IMR-90 (cell line): ENCODE measurements at regions not wholly inside any gene's neighbourhood (a gene's known extent, or its start where the extent isn't known, plus 50 kb on each side); places are given as distances from the start of the nearest gene placed in this dataset.

Experiments
- ATAC-seq: fragments of 200-7000 bp; cut with Tn5 transposase; 2 replicates; pipeline ENCODE4 v1.9.1; 2020; ENCODE audit warnings: low read depth, mild to moderate bottlenecking, moderate library complexity
- BruUV-seq: library from RNA; stranded (reverse); fragments of 400-500 nt; replicated peaks from 2 replicates; lab custom pipeline; 2021; lab: Mats Ljungman, UMichigan
- CTCF ChIA-PET: fragments of 300-600 bp; formaldehyde crosslinking; extraction: SDS; loops from one replicate; lab custom pipeline; 2021; ENCODE audit warnings: antibody characterized with exemption; lab: Yijun Ruan, JAX
- POLR2A ChIA-PET: fragments of 300-600 bp; sonication (Branson Sonifier 250); formaldehyde crosslinking; loops from one replicate; lab custom pipeline; 2022; ENCODE audit warnings: antibody characterized with exemption; ENCODE audit not compliant: unreplicated experiment; lab: Charles Lee
- DNase-seq: peaks from one replicate; pipeline ENCODE4 v3.0.0; 2013
- H2AFZ ChIP-seq: replicated peaks from 2 replicates; pipeline ENCODE3; 2013; ENCODE audit warnings: low read length, mild to moderate bottlenecking; ENCODE audit not compliant: poor library complexity
- H2AK5ac ChIP-seq: 2 replicates; pipeline ENCODE4 v1.6.1; 2013; ENCODE audit warnings: low read depth, low read length, inconsistent platforms
- H2AK9ac ChIP-seq: replicated peaks from 2 replicates; pipeline ENCODE3; 2013; ENCODE audit warnings: mild to moderate bottlenecking, low read depth, low read length, moderate library complexity; ENCODE audit not compliant: poor library complexity
- H2BK120ac ChIP-seq: 2 replicates; pipeline ENCODE4 v1.6.1; 2013; ENCODE audit warnings: low read depth, low read length, inconsistent platforms
- H2BK15ac ChIP-seq: 3 replicates; pipeline ENCODE4 v1.6.1; 2013; ENCODE audit warnings: low read depth, low read length, inconsistent platforms
- H2BK20ac ChIP-seq: 2 replicates; pipeline ENCODE4 v1.6.1; 2013; ENCODE audit warnings: low read depth, mild to moderate bottlenecking, inconsistent platforms, low read length, moderate library complexity
- H2BK5ac ChIP-seq: 2 replicates; pipeline ENCODE4 v1.6.1; 2013; ENCODE audit warnings: mild to moderate bottlenecking, low read depth, low read length, inconsistent platforms; ENCODE audit not compliant: poor library complexity, severe bottlenecking
- H3K14ac ChIP-seq: replicated peaks from 2 replicates; pipeline ENCODE4 v1.6.1; 2013; ENCODE audit warnings: low read depth, low read length, inconsistent platforms
- H3K18ac ChIP-seq: 2 replicates; pipeline ENCODE4 v1.6.1; 2013; ENCODE audit warnings: low read depth, low read length, control low read depth
- H3K23ac ChIP-seq: 2 replicates; pipeline ENCODE4 v1.6.1; 2013; ENCODE audit warnings: low read depth, low read length, inconsistent platforms
- H3K27ac ChIP-seq: 2 replicates; pipeline ENCODE4 v1.5.1; 2013; ENCODE audit warnings: mild to moderate bottlenecking, control low read depth, low read length; ENCODE audit not compliant: insufficient read depth
- H3K27me3 ChIP-seq: 2 replicates; pipeline ENCODE4 v1.6.1; 2013; ENCODE audit warnings: low read length; ENCODE audit not compliant: control insufficient read depth, insufficient read depth
- H3K36me3 ChIP-seq: 2 replicates; pipeline ENCODE4 v1.6.1; 2013; ENCODE audit warnings: low read length, mixed read lengths; ENCODE audit not compliant: control insufficient read depth, insufficient read depth
- H3K4ac ChIP-seq: 2 replicates; pipeline ENCODE4 v1.6.1; 2013; ENCODE audit warnings: low read depth, low read length, inconsistent platforms
- H3K4me1 ChIP-seq: 2 replicates; pipeline ENCODE4 v1.6.1; 2013; ENCODE audit warnings: low read length, mixed read lengths; ENCODE audit not compliant: control insufficient read depth, insufficient read depth
- H3K4me2 ChIP-seq: 2 replicates; pipeline ENCODE4 v1.6.1; 2013; ENCODE audit warnings: low read depth, mild to moderate bottlenecking, control low read depth, low read length, moderate library complexity
- H3K4me3 ChIP-seq: 2 replicates; pipeline ENCODE4 v1.5.1; 2013; ENCODE audit warnings: low read depth, mild to moderate bottlenecking, control low read depth, low read length, moderate library complexity; ENCODE audit not compliant: insufficient read depth
- H3K56ac ChIP-seq: 2 replicates; pipeline ENCODE4 v1.6.1; 2013; ENCODE audit warnings: low read length, inconsistent platforms; ENCODE audit not compliant: insufficient read depth; ENCODE audit errors: extremely low read depth
- H3K79me1 ChIP-seq, 2 experiments: 2 replicates each; pipeline ENCODE4 v1.6.1; 2013; ENCODE audit warnings: low read length in 2 of 2, inconsistent platforms in 1 of 2, low read depth in 1 of 2
- H3K9ac ChIP-seq: 2 replicates; pipeline ENCODE4 v1.6.1; 2013; ENCODE audit warnings: low read depth, low read length, control low read depth
- H3K9me1 ChIP-seq: 2 replicates; pipeline ENCODE4 v1.6.1; 2013; ENCODE audit warnings: low read length, inconsistent platforms; ENCODE audit not compliant: insufficient read depth
- H3K9me3 ChIP-seq: 2 replicates; pipeline ENCODE4 v1.6.1; 2013; ENCODE audit warnings: low read length; ENCODE audit not compliant: control insufficient read depth, insufficient read depth
- H4K20me1 ChIP-seq: 2 replicates; pipeline ENCODE4 v1.6.1; 2013; ENCODE audit warnings: low read length, inconsistent platforms; ENCODE audit not compliant: insufficient read depth
- H4K5ac ChIP-seq: 2 replicates; pipeline ENCODE4 v1.6.1; 2013; ENCODE audit warnings: mild to moderate bottlenecking, low read depth, low read length, control low read depth
- H4K8ac ChIP-seq, 2 experiments: 2 replicates each; pipeline ENCODE4 v1.6.1; 2013; ENCODE audit warnings: low read depth in 2 of 2, low read length in 2 of 2, control low read depth in 1 of 2, inconsistent platforms in 1 of 2
- H4K91ac ChIP-seq: 2 replicates; pipeline ENCODE4 v1.6.1; 2013; ENCODE audit warnings: low read depth, low read length, inconsistent platforms; ENCODE audit not compliant: insufficient read depth
- BHLHE40 ChIP-seq: fragments of 150-350 bp; IDR thresholded peaks from 2 replicates; pipeline ENCODE4 v1.6.1; 2016; ENCODE audit warnings: mild to moderate bottlenecking, low read depth, low read length
- CEBPB ChIP-seq: IDR thresholded peaks from 2 replicates; pipeline ENCODE4 v1.6.1; 2012; ENCODE audit warnings: low read depth, low read length, improper control_type of control experiment
- CHD1 ChIP-seq: IDR thresholded peaks from 2 replicates; pipeline ENCODE4 v1.6.1; 2012; ENCODE audit warnings: low read depth, low read length, improper control_type of control experiment
- FOS ChIP-seq: fragments of 150-350 bp; IDR thresholded peaks from 2 replicates; pipeline ENCODE4 v1.6.1; 2016; ENCODE audit warnings: low read depth, low read length
- MAFK ChIP-seq: IDR thresholded peaks from 2 replicates; pipeline ENCODE4 v1.6.1; 2012; ENCODE audit warnings: low read depth, low read length, improper control_type of control experiment
- MAZ ChIP-seq: IDR thresholded peaks from 2 replicates; pipeline ENCODE4 v1.6.1; 2012; ENCODE audit warnings: low read depth, mild to moderate bottlenecking, low read length, improper control_type of control experiment, moderate library complexity, borderline replicate concordance
- MXI1 ChIP-seq: IDR thresholded peaks from 2 replicates; pipeline ENCODE4 v1.6.1; 2012; ENCODE audit warnings: low read depth, mild to moderate bottlenecking, low read length, moderate library complexity, borderline replicate concordance
- NFE2L2 ChIP-seq: fragments of 150-350 bp; IDR thresholded peaks from 2 replicates; pipeline ENCODE4 v1.6.1; 2016; ENCODE audit warnings: low read depth, mild to moderate bottlenecking, low read length
- POLR2A ChIP-seq: IDR thresholded peaks from 2 replicates; pipeline ENCODE4 v1.6.1; 2012; ENCODE audit warnings: mild to moderate bottlenecking, low read depth, low read length
- RAD21 ChIP-seq: IDR thresholded peaks from 2 replicates; pipeline ENCODE4 v1.6.1; 2012; ENCODE audit warnings: low read length, improper control_type of control experiment
- RCOR1 ChIP-seq: IDR thresholded peaks from 2 replicates; pipeline ENCODE4 v1.6.1; 2012; ENCODE audit warnings: mild to moderate bottlenecking, low read length, improper control_type of control experiment; ENCODE audit not compliant: insufficient replicate concordance
- RFX5 ChIP-seq: IDR thresholded peaks from 2 replicates; pipeline ENCODE4 v1.8.0; 2012; ENCODE audit warnings: low read depth, mild to moderate bottlenecking, low read length, moderate library complexity
- SMC3 ChIP-seq: fragments of 150-350 bp; IDR thresholded peaks from 2 replicates; pipeline ENCODE4 v1.6.1; 2016; ENCODE audit warnings: low read depth, mild to moderate bottlenecking, antibody characterized with exemption, low read length, moderate library complexity
- WGBS, 2 experiments: methylation state at CpG; one replicate each; pipeline versions ENCODE4 v1.1.5 to v1.1.7; 2013; ENCODE audit warnings: missing lambda C conversion rate in 2 of 2; ENCODE audit not compliant: insufficient read length in 1 of 2; ENCODE audit errors: extremely low coverage in 2 of 2; 5-methylcytosine and 5-hydroxymethylcytosine counted together
- dilution Hi-C: fragments of 300-500 bp; cut with HindIII; formaldehyde crosslinking; loops from one replicate; pipeline ENCODE4 v1.14.3; 2018; ENCODE audit warnings: low sequenced_read_pairs; ENCODE audit not compliant: unreplicated experiment
- in situ Hi-C: fragments of 300-500 bp; cut with MboI; formaldehyde crosslinking; loops from 3 replicates; pipeline ENCODE4 v1.14.3; 2019; ENCODE audit warnings: low sequenced_read_pairs, inconsistent platforms, mixed read lengths
- intact Hi-C: fragments of 100-400 bp; cut with micrococcal nuclease; formaldehyde crosslinking; loops from 2 replicates; pipeline ENCODE4 v1.10.0; 2022
- TF ChIP-seq, protein P1 (sequence below): fragments of 150-350 bp; IDR thresholded peaks from 2 replicates; pipeline ENCODE4 v1.6.1; 2017; ENCODE audit warnings: mild to moderate bottlenecking, antibody characterized with exemption, low read length, low read depth
- TF ChIP-seq, protein P2 (sequence below): conservative IDR thresholded peaks from 2 replicates; pipeline ENCODE4 v1.5.1; 2012; ENCODE audit warnings: mild to moderate bottlenecking, low read depth, low read length, improper control_type of control experiment
- TF ChIP-seq, protein P3 (sequence below): fragments of 150-350 bp; IDR thresholded peaks from 2 replicates; pipeline ENCODE4 v1.6.1; 2016; ENCODE audit warnings: low read depth, mild to moderate bottlenecking, low read length, moderate library complexity, borderline replicate concordance

DNA sequence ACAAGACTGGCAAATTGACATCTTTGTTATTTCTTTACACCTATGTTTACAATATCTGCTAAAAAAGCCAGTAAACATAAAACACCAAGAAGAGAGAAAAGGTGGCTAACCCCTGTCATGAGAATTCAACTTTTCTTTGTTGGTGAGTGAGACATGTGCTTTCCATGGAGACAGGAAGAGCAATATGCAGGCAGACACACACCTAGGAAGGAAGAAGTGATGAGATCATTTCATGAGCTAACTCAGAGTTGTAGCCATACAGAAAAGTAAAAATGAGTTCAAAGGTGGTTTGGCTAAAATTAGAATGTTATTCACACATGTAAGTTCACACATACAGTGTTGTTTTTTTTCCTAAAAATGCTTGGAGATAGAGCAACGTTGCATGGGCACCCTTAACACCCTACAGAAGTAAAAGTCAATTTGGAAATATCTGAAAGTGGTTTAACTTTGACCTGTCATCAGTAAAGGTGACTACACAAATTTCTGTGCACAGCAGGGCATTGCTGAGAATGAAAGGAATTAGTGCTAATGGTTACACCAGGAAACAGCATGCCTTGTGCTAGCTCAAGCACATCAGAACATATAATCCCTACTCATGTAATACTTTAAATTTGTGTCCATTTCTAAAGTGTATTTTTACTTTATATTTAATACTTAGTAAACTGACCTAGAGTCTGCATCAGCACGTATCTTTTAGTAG, 557.6 kb downstream of the CBLN2 start:
- Histone ChIP-seq H3K56ac (no peak overlapping the region), H3K23ac (no peak overlapping the region), H3K4me3 (no peak overlapping the region), H3K14ac (no peak overlapping the region), H2AFZ (no peak overlapping the region), H3K9me3 (peaks cover 2% of the 10 kb centered on the region; the same call in 1 of the 2 replicates), H3K9ac (no peak overlapping the region), H3K27ac (no peak overlapping the region), H4K20me1 (no peaks in the 10 kb centered on the region), H2BK20ac (no peak overlapping the region), H3K27me3 (no peaks in the 10 kb centered on the region), H3K4me1 (no peaks in the 10 kb centered on the region), H2AK9ac (no peak overlapping the region), H4K8ac (no peak overlapping the region), H2BK120ac (no peak overlapping the region), H3K79me1 (no peaks in the 10 kb centered on the region), H2AK5ac (no peak overlapping the region), H2BK15ac (no peak overlapping the region), H3K4me2 (no peak overlapping the region), H4K91ac (no peak overlapping the region), H2BK5ac (no peak overlapping the region), H4K5ac (no peak overlapping the region), H3K4ac (no peak overlapping the region), H3K36me3 (no peaks in the 10 kb centered on the region), H3K9me1 (no peaks in the 10 kb centered on the region), H3K18ac (no peak overlapping the region)
- no peak for ATAC-seq
- dilution Hi-C loops, result no loop called here
- ChIA-PET CTCF (no interaction called here), POLR2A (no interaction called here)
- BruUV-seq, result no TSS peak
- in situ Hi-C loops, result no loop called here
- intact Hi-C loops, result no loop called here
- TF ChIP-seq, protein P1, sequence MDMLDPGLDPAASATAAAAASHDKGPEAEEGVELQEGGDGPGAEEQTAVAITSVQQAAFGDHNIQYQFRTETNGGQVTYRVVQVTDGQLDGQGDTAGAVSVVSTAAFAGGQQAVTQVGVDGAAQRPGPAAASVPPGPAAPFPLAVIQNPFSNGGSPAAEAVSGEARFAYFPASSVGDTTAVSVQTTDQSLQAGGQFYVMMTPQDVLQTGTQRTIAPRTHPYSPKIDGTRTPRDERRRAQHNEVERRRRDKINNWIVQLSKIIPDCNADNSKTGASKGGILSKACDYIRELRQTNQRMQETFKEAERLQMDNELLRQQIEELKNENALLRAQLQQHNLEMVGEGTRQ, result no peak
- TF ChIP-seq MAZ (no peak), RCOR1 (no peak), POLR2A (no peak), NFE2L2 (no peak), RFX5 (no peak), MXI1 (no peak), MAFK (no peak), CEBPB (no peak), FOS (no peak), BHLHE40 (no peak), CHD1 (no peak), RAD21 (no peak), SMC3 (no peak)
- TF ChIP-seq, protein P2, sequence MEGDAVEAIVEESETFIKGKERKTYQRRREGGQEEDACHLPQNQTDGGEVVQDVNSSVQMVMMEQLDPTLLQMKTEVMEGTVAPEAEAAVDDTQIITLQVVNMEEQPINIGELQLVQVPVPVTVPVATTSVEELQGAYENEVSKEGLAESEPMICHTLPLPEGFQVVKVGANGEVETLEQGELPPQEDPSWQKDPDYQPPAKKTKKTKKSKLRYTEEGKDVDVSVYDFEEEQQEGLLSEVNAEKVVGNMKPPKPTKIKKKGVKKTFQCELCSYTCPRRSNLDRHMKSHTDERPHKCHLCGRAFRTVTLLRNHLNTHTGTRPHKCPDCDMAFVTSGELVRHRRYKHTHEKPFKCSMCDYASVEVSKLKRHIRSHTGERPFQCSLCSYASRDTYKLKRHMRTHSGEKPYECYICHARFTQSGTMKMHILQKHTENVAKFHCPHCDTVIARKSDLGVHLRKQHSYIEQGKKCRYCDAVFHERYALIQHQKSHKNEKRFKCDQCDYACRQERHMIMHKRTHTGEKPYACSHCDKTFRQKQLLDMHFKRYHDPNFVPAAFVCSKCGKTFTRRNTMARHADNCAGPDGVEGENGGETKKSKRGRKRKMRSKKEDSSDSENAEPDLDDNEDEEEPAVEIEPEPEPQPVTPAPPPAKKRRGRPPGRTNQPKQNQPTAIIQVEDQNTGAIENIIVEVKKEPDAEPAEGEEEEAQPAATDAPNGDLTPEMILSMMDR, result no peak
- TF ChIP-seq, protein P3, sequence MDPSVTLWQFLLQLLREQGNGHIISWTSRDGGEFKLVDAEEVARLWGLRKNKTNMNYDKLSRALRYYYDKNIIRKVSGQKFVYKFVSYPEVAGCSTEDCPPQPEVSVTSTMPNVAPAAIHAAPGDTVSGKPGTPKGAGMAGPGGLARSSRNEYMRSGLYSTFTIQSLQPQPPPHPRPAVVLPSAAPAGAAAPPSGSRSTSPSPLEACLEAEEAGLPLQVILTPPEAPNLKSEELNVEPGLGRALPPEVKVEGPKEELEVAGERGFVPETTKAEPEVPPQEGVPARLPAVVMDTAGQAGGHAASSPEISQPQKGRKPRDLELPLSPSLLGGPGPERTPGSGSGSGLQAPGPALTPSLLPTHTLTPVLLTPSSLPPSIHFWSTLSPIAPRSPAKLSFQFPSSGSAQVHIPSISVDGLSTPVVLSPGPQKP, result no peak
- DNase-seq, result no peak
- WGBS, 2 experiments, result no CpG with 5 or more reads among the region's 2 CpGs
